Neural progenitor cell (in vitro differentiated cells): ENCODE measurements at regions not wholly inside any gene's neighbourhood (a gene's known extent, or its start where the extent isn't known, plus 50 kb on each side); places are given as distances from the start of the nearest gene placed in this dataset.

Experiments
- EZH2phosphoT487 ChIP-seq: fragments of 200-600 bp; sonication (generic); IDR thresholded peaks from 2 replicates; pipeline ENCODE4 v1.6.1; 2017; ENCODE audit warnings: antibody characterized with exemption
- TF ChIP-seq, protein P1 (sequence below): fragments of 200-600 bp; sonication (generic); IDR thresholded peaks from 2 replicates; pipeline ENCODE4 v1.5.1; 2017; ENCODE audit warnings: antibody characterized with exemption, mild to moderate bottlenecking

DNA sequence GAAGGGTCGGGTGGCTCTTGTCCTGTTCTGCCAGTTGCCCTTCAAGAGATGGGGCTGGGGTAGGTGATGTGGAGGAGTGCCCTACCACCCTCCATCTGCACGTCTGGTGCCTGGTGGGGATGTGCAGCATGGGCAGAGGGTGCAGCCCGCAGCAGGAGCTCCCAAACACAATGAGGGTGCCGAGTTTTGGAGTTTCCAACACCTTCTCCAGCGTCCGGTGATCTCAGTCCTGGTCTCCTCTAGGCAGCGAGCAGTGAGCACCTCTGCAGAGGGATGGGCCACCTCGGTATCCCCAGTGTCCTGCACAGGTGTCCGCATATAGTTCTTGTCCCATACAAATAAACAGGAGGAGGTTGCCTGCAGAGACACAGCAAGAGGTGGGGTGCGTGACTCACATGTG is 136.0 kb downstream of the ENGASE start:
- TF ChIP-seq, protein P1, sequence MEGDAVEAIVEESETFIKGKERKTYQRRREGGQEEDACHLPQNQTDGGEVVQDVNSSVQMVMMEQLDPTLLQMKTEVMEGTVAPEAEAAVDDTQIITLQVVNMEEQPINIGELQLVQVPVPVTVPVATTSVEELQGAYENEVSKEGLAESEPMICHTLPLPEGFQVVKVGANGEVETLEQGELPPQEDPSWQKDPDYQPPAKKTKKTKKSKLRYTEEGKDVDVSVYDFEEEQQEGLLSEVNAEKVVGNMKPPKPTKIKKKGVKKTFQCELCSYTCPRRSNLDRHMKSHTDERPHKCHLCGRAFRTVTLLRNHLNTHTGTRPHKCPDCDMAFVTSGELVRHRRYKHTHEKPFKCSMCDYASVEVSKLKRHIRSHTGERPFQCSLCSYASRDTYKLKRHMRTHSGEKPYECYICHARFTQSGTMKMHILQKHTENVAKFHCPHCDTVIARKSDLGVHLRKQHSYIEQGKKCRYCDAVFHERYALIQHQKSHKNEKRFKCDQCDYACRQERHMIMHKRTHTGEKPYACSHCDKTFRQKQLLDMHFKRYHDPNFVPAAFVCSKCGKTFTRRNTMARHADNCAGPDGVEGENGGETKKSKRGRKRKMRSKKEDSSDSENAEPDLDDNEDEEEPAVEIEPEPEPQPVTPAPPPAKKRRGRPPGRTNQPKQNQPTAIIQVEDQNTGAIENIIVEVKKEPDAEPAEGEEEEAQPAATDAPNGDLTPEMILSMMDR: no peak
- TF ChIP-seq EZH2phosphoT487: no peak
